OCI-LY7 (cell line): ENCODE measurements at regions not wholly inside any gene's neighbourhood (a gene's known extent, or its start where the extent isn't known, plus 50 kb on each side); places are given as distances from the start of the nearest gene placed in this dataset.

Experiments
- BruUV-seq: library from RNA; stranded (reverse); fragments of 400-500 nt; replicated peaks from 2 replicates; lab custom pipeline; 2021; lab: Mats Ljungman, UMichigan
- CTCF ChIA-PET: fragments of 300-600 bp; sonication (Branson Sonifier 250); formaldehyde crosslinking; loops from one replicate; lab custom pipeline; 2022; ENCODE audit warnings: antibody characterized with exemption; ENCODE audit not compliant: unreplicated experiment; lab: Charles Lee
- POLR2A ChIA-PET: fragments of 300-600 bp; sonication (Branson Sonifier 250); formaldehyde crosslinking; loops from one replicate; lab custom pipeline; 2022; ENCODE audit warnings: antibody characterized with exemption; lab: Charles Lee
- DNase-seq: peaks from one replicate; pipeline ENCODE4 v3.0.0-alpha.2; 2015; ENCODE audit warnings: low spot score
- H2AFZ ChIP-seq: fragments of 200-600 bp; sonication (generic), shearing (Covaris generic); 2 replicates; pipeline ENCODE4 v1.6.1; 2014; ENCODE audit warnings: mild to moderate bottlenecking, antibody characterized with exemption, low read length, moderate library complexity
- H3K27ac ChIP-seq: fragments of 200-600 bp; sonication (generic); 2 replicates; pipeline ENCODE4 v1.5.1; 2014; ENCODE audit warnings: mixed run types, low read depth, mild to moderate bottlenecking, moderate library complexity, low read length, inconsistent platforms; ENCODE audit not compliant: poor library complexity, severe bottlenecking
- H3K36me3 ChIP-seq: fragments of 200-600 bp; sonication (generic); 2 replicates; pipeline ENCODE4 v1.6.1; 2014; ENCODE audit warnings: mild to moderate bottlenecking, antibody characterized with exemption, low read length, moderate library complexity, mixed read lengths; ENCODE audit not compliant: insufficient read depth
- H3K4me1 ChIP-seq: fragments of 200-600 bp; sonication (generic); 2 replicates; pipeline ENCODE4 v1.5.1; 2014; ENCODE audit warnings: mild to moderate bottlenecking, low read length; ENCODE audit not compliant: insufficient read depth, poor library complexity, severe bottlenecking
- H3K4me2 ChIP-seq: fragments of 200-600 bp; sonication (generic); 2 replicates; pipeline ENCODE4 v1.6.1; 2014; ENCODE audit warnings: mild to moderate bottlenecking, low read length
- H3K4me3 ChIP-seq: fragments of 200-600 bp; sonication (generic); 2 replicates; pipeline ENCODE4 v1.5.1; 2014; ENCODE audit warnings: mild to moderate bottlenecking, low read depth, low read length; ENCODE audit not compliant: poor library complexity, severe bottlenecking
- H3K79me2 ChIP-seq: fragments of 200-600 bp; sonication (generic); 2 replicates; pipeline ENCODE4 v1.6.1; 2016; ENCODE audit warnings: low read depth, mild to moderate bottlenecking, low read length, moderate library complexity, mixed read lengths; ENCODE audit not compliant: insufficient read depth
- H3K9me2 ChIP-seq: fragments of 200-600 bp; sonication (generic); 2 replicates; pipeline ENCODE4 v1.6.1; 2016; ENCODE audit warnings: mild to moderate bottlenecking, low read length, mixed read lengths; ENCODE audit not compliant: insufficient read depth
- H3K9me3 ChIP-seq: fragments of 200-600 bp; sonication (generic); 2 replicates; pipeline ENCODE4 v1.6.1; 2014; ENCODE audit warnings: mild to moderate bottlenecking, mixed run types, low read length, mixed read lengths
- H4K20me1 ChIP-seq: fragments of 200-600 bp; sonication (generic); 2 replicates; pipeline ENCODE4 v1.6.1; 2014; ENCODE audit warnings: mild to moderate bottlenecking, antibody characterized with exemption, low read length, moderate library complexity, mixed read lengths; ENCODE audit not compliant: insufficient read depth
- CTCF ChIP-seq: fragments of 200-600 bp; sonication (generic); conservative IDR thresholded peaks from 2 replicates; pipeline ENCODE4 v1.5.1; 2014; ENCODE audit warnings: mild to moderate bottlenecking, antibody characterized with exemption, low read length, moderate library complexity, mixed read lengths
- EZH2phosphoT487 ChIP-seq: fragments of 200-600 bp; sonication (generic); IDR thresholded peaks from 2 replicates; pipeline ENCODE4 v1.6.1; 2018; ENCODE audit warnings: low read depth, borderline replicate concordance, mild to moderate bottlenecking, mixed run types, antibody characterized with exemption, low read length, moderate library complexity, mixed read lengths
- intact Hi-C: fragments of 100-400 bp; cut with micrococcal nuclease; formaldehyde crosslinking; loops from one replicate; pipeline ENCODE4 v1.10.0; 2022; ENCODE audit not compliant: unreplicated experiment

DNA sequence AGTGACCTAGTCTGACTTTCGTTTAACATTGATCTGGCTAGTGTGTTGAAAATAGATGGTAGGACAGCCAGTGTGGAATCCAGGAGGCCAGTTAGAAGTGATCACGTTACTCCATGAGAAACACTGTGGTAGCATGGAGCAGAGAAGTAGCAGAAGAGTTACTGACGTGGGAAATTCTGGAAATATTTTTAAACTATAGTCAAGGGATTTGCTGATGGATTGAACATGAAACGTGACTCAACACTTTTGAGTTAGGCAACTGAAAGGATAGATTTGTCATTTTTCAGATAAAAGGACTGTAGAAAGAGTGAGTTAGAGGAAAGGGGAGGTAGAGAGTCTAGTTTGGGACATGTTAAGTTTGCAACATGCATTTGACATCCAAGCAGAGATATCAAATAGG is 130.4 kb downstream of the IRS1 start:
- Histone ChIP-seq H3K79me2 (no peaks in the 10 kb centered on the region), H3K9me2 (no peaks in the 10 kb centered on the region), H3K4me3 (no peak overlapping the region), H3K4me1 (no peaks in the 10 kb centered on the region), H3K27ac (no peak overlapping the region), H2AFZ (no peak overlapping the region), H3K9me3 (no peaks in the 10 kb centered on the region), H3K4me2 (no peak overlapping the region), H3K36me3 (no peaks in the 10 kb centered on the region), H4K20me1 (no peaks in the 10 kb centered on the region)
- no TSS peak for BruUV-seq
- ChIA-PET POLR2A (no interaction called here), CTCF (no interaction called here)
- DNase-seq: no peak
- TF ChIP-seq EZH2phosphoT487: no peak
- TF ChIP-seq CTCF: no peak
- intact Hi-C loops: no loop called here

- Histone ChIP-seq H4K20me1 (no peaks in the 10 kb centered on the region), H3K27ac (no peak overlapping the region), H3K4me2 (no peak overlapping the region), H2AFZ (no peak overlapping the region), H3K9me2 (no peaks in the 10 kb centered on the region), H3K4me1 (no peaks in the 10 kb centered on the region), H3K4me3 (no peak overlapping the region), H3K36me3 (no peaks in the 10 kb centered on the region), H3K9me3 (no peaks in the 10 kb centered on the region), H3K79me2 (no peaks in the 10 kb centered on the region)
- CTCF ChIA-PET: interaction anchor here (0.5 kb wide), 1 partner anchor 54 kb away, joined by 3 read pairs; no protein-coding TSS in a partner anchor
- BruUV-seq: no TSS peak
- TF ChIP-seq CTCF (no peak), EZH2phosphoT487 (no peak)
- POLR2A ChIA-PET: no interaction called here
- DNase-seq: no peak
- intact Hi-C loops: no loop called here
Observed at GRCh38 chr2:226667736-226668135, 131.9 kb downstream of the IRS1 start.

GRCh38 chr2:226665306-226665831 is 134.3 kb downstream of the IRS1 start:
- DNase-seq: no peak
- no peaks in the 10 kb centered on the region for H3K79me2 ChIP-seq
- no peaks in the 10 kb centered on the region for H3K36me3 ChIP-seq
- ChIA-PET CTCF (no interaction called here), POLR2A (no interaction called here)
- H3K9me3 ChIP-seq: no peaks in the 10 kb centered on the region
- H3K27ac ChIP-seq: no peak overlapping the region
- no peak overlapping the region for H3K4me3 ChIP-seq
- H3K9me2 ChIP-seq: no peaks in the 10 kb centered on the region
- intact Hi-C loops: no loop called here
- H2AFZ ChIP-seq: no peak overlapping the region
- H3K4me2 ChIP-seq: no peak overlapping the region
- H3K4me1 ChIP-seq: no peaks in the 10 kb centered on the region
- no TSS peak for BruUV-seq
- TF ChIP-seq CTCF (no peak), EZH2phosphoT487 (no peak)
- no peaks in the 10 kb centered on the region for H4K20me1 ChIP-seq
